Omental fat pad (tissue), 3 donors: ENCODE measurements at regions not wholly inside any gene's neighbourhood (a gene's known extent, or its start where the extent isn't known, plus 50 kb on each side); places are given as distances from the start of the nearest gene placed in this dataset.
A peak's percentile ranks its signal among the peaks of the same experiment; 100 is the strongest.
"Not testable (repeated sequence)": the region's sequence is repeated elsewhere in the genome, so short reads cannot be mapped to it uniquely, and the experiment has no call there.

ENCODE experiments used
- ATAC-seq: fragments of 150-250 bp; one replicate; pipeline ENCODE4 v1.9.1; 2016; ENCODE audit warnings: mild to moderate bottlenecking, moderate library complexity; ENCODE audit not compliant: low FRiP score
- DNase-seq: peaks from one replicate; pipeline ENCODE4 v3.0.0-alpha.2; 2019; ENCODE audit warnings: low spot score
- TF ChIP-seq, protein P1 (sequence below), 3 donors: fragments of 450-650 bp; IDR thresholded peaks; one replicate each; pipeline ENCODE4 v1.5.1; 2016 to 2017; ENCODE audit warnings: antibody characterized with exemption in 3 of 3, mild to moderate bottlenecking in 3 of 3, moderate library complexity in 2 of 3

DNA sequence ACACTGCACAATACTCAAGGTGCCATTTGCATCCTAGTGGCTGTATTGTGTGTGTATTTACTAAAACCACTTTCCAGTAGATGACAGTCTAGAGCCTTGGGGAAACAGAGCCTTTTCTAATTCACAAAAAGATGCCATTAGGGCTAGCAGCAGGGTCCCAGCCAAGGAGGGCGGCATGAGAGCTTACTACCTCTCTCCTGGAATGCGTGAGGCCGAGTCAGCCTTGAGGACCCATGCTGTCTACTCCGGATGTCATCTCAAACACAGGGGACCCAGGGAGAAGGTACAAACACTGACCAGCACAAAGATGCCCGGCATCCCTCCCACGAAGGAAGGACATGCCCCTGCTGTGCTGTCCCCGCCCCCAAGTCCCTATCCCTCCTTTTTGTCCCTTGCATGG lies 65.5 kb downstream of the CYCS start:
- no peak for ATAC-seq

DNA sequence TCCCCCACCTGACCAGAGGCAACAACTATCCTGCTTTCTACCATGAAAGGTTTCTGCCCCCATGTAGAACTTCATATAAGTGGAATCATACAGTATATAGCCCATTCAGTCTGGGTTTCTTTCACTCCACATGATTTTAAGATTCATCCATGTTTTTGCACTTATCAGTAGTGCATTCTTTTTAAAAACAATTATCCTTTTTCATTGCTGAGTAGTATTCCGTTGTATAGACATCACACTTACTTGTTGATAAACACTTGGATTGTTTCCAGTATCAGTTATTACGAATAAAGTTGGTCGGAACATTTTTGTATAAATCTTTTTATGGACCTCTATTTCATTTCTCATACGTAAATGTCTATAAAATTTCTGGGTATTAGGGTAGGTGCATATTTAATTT lies 68.7 kb downstream of the CYCS start:
- DNase-seq: no peak
- no peak for ATAC-seq

More for the DNA sequence above, 65.5 kb downstream of the CYCS start:
- DNase-seq: no peak
- TF ChIP-seq, protein P1, sequence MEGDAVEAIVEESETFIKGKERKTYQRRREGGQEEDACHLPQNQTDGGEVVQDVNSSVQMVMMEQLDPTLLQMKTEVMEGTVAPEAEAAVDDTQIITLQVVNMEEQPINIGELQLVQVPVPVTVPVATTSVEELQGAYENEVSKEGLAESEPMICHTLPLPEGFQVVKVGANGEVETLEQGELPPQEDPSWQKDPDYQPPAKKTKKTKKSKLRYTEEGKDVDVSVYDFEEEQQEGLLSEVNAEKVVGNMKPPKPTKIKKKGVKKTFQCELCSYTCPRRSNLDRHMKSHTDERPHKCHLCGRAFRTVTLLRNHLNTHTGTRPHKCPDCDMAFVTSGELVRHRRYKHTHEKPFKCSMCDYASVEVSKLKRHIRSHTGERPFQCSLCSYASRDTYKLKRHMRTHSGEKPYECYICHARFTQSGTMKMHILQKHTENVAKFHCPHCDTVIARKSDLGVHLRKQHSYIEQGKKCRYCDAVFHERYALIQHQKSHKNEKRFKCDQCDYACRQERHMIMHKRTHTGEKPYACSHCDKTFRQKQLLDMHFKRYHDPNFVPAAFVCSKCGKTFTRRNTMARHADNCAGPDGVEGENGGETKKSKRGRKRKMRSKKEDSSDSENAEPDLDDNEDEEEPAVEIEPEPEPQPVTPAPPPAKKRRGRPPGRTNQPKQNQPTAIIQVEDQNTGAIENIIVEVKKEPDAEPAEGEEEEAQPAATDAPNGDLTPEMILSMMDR (IDR thresholded peaks at IDR 0.05): no peak

DNA sequence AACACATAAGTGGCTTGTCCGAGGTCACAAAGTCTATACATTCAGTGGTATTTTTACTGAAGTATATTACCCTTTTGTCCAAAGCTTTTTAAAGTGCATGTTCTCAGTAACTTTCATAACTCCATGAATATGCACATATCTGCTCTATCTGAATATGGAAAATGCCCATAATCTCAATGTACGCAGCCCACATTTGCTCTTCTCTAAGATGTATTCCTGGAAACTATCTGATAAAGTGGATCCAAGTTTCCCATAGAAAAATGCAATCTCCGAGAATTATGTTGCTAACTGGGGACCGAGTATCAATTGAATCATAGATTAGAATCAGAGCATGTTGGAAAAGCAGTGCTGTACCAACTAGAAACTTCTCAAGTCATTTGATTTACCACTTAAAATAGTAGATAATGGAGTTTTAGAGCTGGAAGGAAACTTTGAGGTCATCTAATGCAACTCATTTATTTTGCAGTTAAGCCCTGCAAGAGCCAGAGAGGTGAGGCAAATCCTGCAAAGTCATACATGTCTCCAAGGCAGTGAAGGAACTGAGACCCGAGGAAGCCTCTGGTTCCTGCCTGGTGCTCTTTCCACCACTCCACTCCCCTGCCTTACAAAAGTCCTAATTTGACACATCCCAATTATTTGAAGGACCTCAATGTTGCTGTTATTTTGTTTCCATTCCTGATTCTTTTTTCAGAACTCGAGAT lies 69.4 kb downstream of the CYCS start:
- DNase-seq: no peak
- TF ChIP-seq, protein P1 (IDR thresholded peaks at IDR 0.05): no peak
- no peak for ATAC-seq

More for the DNA sequence above, 68.7 kb downstream of the CYCS start:
- TF ChIP-seq, protein P1 (IDR thresholded peaks at IDR 0.05): no peak

DNA sequence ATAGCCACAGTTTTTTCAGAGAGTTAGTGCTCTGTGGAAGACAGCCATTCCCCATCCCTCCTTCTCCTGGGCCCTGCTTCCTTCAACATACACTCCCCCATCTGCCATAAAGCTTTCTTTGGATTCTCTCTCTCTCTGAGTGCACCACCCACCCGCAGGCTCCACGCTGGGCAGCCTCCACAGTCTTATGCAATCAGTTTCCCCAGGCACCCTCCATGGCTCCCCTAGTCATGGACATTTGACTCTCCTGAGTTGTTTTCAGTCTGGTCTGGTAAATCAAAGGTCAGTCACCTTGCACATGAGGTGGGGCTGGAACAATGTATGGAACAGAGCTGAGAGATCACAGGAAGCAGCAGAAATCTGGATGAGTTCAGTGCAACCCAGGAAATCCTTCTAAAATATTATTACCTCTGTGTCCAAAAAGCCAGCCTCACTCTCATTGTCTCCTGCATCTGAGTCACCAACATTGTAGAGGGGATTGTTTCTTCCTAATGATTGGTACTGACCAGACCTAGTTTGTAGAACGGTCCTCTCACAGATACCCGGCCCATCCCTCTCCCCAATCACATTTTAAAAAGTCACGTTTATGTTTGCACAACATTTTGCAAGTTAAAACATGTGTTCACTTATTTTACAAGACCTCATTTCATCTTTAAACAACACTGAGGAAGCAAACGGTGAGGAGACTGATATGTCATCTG lies 70.1 kb downstream of the CYCS start:
- ATAC-seq (peak; percentile 47), DNase-seq (no peak)
- TF ChIP-seq, protein P1 (IDR thresholded peaks at IDR 0.05): no peak

DNA sequence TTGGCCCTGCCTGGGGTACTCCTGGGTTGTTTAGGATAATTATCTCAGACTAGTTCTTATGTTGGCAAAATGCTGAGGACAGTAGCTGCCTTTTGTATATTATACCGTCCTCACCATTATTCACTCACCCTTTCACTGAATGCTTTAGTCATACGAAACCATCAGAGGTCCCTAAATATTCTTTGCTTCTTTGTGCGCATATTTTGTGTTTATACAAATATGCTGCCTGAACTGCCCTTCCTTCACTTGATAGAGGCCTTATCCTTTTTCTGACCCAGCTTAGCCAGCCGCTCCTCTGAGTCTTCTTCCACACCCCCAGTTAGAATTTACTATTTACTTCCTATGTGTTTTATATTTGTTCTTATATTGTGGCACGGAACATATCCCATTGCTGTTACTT lies 70.2 kb upstream of the OSBPL3 start:
- ATAC-seq (no peak), DNase-seq (no peak)
- TF ChIP-seq, protein P1 (IDR thresholded peaks at IDR 0.05): no peak

DNA sequence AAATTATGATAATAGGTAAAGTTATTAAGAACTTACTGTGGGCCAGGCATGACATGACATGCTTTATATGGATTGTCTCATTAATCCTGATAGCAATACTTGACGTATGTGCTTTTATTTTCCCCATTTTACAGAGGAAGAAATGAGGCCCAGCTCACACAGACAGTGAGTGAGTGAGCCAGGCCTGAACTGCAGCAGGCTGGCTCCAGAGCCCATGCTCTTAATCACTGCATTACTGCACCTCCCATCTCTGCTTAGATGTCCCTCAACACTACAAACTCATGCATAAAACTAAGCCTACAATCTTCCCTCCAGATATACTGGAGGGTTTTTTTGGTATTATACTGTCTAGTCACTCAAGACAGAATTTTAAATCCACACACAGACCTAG lies 68.5 kb upstream of the OSBPL3 start:
- no peak for DNase-seq
- TF ChIP-seq, protein P1 (IDR thresholded peaks at IDR 0.05): no peak
- ATAC-seq: no peak

DNA sequence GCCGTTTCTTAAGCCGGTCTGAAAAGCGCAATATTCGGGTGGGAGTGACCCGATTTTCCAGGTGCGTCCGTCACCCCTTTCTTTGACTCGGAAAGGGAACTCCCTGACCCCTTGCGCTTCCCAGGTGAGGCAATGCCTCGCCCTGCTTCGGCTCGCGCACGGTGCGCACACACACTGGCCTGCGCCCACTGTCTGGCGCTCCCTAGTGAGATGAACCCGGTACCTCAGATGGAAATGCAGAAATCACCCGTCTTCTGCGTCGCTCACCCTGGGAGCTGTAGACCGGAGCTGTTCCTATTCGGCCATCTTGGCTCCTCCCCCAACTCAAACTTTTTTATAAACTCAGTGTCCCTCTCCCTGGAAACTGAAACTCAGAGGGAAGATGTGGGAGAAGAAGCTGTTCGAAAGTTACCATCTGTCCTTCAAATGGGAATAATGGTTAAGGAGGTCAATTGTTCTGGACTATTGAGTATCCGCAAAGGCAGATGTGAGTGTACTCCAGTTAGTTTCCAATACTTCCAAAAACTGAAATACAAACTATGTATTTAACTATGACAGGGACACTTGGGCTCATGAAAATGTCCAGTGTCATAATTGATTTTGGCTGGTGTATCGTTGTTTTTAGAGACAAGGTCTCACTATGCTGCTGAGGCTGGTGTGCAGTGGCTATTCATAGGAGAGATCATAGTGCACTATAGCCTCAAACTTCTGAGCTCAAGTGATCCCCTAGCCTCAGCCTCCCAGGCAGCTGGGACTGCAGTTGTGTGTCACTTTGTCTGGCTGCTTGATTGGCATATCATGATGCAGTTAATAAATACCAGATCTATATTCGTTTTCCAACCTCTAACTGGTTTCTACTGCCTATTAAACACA lies 67.8 kb upstream of the OSBPL3 start:
- not testable (repeated sequence) for ATAC-seq, DNase-seq
